Stromal cell of bone marrow (primary cell): ENCODE measurements at regions not wholly inside any gene's neighbourhood (a gene's known extent, or its start where the extent isn't known, plus 50 kb on each side); places are given as distances from the start of the nearest gene placed in this dataset.

Experiments used
- DNase-seq: peaks from one replicate; pipeline ENCODE4 v3.0.0-alpha.2; 2012; ENCODE audit warnings: low read depth

DNA sequence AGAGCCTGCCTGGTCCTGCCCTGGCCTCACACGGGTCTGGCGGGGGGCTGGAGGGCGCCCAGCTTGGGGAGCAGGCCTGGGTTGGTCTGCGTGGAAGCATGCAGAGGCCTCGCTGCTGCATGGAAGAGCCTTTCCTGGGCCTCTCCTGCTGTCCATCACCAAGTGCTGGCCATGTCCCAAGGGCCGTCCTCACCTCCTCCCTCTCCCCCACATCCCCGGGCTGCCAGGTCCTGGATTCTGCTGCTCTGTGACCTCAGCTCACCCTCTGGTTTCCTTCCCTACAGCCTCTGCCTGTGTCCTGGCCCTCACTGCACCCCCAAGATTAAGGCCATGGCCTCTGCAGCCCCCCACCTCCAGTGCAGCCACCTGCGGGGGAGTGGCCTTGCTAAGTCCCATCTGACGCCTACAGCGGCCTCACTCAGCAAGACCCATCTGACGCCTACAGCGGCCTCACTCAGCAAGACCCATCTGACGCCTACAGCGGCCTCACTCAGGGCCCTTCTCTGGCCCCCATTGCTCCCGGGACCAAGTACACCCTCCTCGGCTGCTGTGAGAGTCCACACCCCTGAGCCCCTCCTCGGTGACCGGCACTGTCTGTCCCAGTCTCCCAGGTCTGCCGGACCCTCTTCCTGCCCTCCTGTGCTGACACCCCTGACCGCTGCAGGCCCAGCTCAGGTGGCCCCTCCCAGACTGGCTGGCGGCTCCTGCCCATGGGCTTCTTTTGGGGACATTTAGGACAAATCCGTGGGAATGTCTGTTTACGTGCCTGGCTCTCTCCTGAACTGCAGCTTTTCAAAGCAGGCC, 119.5 kb upstream of the B3GAT1 start:
- no peak for DNase-seq

DNA sequence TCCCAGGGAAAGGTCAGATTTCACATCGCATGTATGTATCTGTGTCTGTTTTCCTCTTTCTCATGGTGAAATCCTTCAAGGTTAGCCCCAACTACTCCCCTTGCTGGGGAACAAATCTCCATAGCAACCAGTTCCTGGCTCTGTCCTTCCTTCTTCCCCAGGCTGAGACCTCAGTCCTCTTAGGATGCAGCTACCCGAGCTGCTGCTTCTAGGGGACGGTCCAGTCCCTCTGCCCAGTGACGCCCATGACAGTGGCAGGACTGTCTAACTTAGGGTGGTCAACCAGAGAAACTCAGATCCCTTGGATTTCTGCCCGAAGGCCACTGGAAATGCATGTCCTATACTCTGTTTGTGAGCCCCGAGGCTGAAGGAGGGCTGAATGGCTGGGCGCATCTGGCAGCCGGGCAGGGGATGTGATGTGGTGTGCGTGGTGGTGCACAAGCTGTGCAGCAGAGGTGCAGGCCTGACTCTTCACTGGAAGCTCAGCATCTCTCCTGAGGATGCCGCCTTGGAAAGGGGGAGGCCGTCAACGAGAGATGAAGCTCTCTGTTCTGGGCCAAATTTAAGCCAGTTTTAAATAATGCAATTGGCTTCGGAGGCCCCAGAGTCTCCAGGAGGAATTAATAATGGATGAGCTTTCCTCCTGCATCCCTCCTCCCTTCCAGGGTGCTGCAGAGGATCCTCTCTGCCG, 118.7 kb upstream of the B3GAT1 start:
- no peak for DNase-seq

DNA sequence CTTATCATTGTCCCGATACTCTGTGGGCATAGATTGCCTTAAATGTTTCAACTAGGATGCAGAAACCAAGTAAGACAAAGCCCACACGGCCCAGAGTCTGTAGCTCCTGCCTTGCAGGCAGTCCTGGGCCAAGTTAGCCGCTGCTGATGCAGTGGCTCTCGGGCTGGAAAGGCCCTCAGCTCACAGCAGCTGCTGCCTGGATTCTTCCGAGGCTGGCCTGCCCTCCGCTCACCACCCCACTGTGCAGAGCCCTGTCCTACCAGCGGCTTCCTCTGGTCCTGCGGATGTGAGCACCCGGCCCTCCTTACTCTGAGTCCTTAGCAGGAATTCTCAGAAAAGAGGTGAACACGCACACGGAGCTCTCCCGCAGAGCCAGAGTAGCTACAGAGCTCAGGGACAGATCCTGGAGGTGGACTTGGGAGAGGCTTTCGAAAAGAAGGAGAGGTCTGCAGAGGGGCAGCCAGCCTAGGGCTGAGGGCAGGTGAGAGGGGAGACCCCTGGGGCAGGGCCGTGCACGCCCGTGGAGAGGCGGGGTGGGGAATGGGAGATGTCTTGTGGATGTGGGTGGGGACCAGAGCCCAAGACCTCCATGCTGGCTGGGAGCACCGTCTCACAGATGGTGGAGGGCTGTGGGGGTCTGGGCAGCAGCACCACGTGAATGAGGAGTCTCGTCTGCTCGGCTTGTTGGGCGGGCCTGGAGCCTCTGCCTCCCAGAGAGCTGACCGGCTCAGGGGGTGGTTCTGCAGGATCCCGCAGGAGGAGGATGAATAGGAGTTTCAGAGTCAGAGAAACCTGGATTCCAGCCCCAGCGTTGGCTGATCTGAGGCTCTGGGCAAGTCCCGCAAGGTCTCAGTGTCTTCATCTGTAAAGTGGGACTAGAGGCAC, 117.4 kb upstream of the B3GAT1 start:
- no peak for DNase-seq

DNA sequence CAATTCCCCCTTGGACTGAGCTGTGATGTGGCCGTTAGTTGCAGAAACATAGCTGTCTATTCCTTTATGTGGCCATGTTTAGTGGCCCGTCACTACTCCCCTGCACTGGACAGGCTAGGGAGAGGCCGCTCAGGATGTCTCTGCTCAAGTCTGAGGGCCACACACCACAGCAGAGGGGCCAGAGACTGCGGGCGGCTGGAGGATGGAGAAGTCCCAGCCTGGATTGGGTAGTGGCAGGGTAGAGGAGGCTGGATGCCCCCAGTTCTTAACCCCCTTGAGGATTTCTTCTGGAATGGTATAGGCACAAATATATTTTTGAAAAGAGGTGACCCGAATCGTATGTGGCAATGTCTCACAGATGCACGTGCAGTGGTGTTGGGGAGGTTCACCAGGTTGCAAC, 116.4 kb upstream of the B3GAT1 start:
- no peak for DNase-seq

DNA sequence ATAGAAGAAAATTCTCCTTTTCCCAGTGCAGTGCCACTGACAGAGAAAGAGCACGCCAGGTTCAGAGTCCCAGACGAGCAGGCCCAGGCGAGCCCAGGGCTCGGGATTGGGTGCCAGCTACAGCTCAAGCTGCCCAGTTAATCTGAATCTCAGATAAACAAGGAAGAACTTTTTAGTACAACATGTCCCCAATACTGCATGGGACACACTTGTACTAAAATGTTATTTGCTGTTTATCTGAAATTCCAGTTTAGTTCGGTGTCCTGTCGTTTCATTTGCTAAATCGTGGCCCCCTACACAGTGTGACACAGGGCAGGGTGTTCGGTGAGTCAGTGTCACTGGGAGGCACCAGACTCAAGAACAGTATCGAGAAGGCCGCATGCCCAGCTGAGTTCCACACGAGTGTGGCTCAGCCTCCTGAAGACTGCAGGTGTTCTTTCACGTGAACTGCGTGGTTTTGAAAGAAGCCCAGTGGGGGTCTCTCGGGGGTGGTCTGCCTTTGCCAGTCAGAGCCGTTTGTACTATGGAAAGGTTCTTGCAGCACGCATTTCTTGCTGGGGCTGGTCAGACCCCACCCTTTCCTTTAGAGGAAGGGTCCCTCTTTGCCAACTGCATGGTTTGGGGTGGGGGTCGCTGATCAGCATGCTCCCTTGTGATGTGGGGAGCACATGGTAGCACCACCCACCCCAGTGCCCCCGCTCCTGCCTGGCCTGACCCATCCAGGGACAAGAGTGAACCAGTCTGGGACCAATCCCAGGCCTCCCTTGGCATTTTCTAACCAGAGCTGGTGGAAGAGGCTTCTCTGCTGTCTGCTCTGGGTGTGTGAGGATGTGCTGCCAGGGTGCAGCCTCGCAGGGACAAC, 115.6 kb upstream of the B3GAT1 start:
- DNase-seq: no peak

DNA sequence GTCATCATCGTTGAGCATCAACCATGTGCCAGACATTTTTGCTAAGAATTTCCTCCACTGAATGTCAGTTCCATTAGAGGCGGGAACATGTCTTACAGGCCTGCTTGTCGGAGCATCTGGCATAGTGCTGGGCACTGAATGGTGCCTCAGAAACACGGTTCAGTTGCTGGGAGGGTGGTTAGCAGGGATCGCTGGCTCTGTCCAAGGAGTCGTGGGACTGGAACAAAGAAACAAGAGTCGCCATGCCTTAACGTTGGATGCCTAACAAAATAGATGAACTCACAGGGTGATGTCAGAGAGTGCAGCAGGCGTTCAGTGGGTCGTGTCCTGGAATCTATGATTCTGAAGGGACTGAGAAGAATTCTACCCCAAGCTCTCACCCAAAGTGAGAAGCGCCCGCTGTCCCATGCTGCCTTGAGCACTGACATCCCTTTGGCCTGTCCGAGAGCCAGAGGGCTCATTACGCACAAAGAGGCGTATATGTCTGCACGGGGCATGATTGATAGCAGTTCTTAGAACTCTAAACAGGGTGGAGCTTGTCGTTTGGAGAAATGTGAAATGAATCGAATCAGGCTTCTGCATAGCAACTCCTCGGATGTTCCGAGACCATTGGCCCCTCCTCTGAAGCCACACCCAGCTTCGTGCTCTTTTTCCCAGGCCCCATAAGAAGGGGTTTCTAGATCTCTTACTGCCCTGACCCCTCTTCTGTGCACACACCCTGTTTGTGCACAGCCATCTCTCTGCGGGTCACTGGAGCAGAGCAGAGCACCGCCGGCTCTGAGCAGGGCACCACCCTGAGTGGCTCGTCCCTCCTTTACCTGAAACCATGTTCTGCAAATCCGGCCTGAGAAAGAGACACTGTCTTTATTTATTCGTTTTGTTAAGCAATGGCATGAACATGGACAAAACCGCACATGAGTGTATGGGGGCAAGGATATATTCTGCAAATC, 113.1 kb upstream of the B3GAT1 start:
- no peak for DNase-seq

DNA sequence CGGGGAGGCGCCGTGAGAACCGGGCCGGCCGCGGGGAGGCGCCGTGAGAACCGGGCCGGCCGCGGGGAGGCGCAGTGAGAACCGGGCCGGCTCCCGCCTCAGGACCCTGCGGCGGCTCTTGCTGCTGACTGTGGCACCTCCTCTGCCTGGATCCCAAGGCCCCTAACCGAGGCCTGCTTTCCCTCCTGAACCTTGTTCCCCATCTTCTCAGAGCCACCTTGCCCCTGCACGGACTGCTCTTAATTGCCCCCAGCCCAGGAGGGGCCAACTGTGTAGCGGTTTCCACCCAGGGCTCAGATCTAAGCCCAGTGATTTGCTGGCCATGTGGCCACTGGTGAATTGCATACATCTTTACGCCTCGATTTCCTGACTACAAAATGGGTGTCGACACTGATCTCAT, 112.2 kb upstream of the B3GAT1 start:
- DNase-seq: no peak

DNA sequence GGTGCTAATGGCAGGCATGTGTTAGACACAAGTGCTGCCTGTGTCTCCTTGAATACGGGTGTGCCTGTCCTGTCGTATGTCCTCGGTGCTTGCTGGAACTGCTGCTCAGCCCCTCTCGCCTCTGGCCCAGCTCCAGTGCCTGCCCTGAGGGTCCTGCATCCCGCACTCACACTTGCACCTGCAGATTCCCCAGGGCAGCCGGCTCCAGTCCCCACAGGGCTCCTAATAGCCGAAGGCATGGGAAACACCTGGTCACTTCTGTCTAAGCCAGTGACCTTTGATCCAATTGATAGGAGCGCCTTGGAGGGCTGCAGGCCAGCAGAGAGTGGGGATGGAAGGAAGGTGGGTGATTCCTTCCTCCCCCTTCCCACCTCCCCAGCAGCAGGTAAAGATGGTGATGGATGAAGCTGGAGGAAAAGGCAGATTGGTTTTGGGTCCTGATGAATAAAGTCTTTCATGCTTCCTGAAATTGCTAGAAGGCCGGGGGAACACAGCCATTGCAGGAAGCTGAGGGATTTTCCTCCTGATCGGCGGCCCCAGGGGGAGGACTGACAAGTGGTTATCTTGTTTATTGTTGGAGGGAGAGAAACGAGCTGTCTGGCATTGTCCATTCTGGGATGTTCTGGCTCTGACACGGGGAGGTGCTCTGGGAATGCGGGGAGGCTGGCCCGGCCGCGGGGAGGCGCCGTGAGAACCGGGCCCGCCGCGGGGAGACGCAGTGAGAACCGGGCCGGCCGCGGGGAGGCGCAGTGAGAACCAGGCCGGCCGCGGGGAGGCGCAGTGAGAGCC, 110.9 kb upstream of the B3GAT1 start:
- DNase-seq: no peak

DNA sequence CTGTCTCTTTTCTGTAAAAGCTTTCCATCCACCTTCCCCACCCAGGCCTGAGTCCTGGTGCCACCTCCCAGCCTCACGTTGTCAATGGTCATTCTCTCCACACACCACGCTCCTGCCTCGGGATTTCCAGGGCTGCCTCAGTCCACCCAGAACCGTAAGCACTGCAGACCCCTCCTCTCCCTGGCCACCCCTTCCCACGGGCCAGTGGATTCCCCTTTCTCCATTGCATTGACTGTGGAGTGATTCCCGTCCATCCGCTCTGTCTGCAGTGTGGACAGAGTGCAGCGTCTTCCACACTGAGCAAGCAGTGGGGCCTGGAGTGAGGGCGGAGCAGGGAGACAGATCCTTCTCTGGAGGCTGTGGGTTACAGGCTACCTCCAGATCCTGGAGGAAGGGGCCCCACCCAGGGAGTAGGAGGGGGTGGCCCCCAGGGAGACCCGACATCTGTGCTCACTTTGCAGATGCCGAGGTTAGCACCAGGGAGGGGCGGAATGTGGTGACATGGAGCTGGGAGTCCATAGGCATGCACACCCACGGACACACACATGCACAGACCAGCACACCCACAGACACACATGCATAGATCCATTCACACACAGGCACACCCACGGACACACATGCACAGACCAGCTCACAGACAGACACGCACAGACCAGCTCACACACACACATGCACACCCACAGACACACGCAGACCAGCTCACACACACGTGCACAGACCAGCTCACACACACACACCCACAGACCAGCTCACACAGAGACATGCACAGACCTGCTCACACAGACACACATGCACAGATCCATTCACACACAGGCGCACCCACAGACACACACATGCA, 109.6 kb upstream of the B3GAT1 start:
- no peak for DNase-seq

DNA sequence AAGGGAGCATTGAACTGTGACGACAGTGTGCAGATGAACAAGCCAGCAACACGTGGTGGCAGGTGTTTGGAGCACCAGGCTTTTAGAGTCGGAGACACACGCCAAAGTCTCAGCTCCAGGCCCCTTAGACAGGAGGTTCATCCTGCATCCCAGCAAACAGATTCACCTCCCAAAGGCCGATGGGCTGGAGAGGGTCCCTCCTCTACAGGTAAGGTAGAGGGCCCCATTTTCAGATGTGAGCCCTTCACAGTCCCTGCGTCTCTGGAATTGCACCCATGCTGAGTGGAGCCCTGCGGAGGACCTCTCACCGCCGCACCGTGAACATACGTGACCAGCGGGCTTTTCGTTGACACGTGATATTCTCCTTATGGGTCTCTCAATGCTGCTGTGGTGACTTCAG, 109.0 kb upstream of the B3GAT1 start:
- DNase-seq: no peak

DNA sequence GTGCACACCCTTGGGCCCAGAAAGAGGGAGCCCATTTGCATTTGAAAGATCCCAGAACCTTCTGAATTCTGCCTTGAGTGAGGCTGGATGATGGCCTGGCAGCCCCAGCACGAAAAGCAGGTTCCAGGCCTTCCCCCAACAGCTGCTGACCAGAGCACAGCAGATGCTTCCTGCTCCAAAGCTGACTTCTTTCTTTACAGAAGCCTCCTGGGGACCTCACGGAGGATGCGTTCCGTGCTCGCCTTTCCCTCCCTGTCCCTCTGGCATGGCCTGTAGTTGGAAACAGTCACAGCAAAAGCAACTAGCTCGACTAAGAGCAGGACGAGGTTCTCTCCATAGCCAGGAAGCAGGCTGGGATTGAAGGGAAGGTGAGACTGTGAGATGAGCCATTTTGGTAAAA, 107.7 kb upstream of the B3GAT1 start:
- DNase-seq: no peak

DNA sequence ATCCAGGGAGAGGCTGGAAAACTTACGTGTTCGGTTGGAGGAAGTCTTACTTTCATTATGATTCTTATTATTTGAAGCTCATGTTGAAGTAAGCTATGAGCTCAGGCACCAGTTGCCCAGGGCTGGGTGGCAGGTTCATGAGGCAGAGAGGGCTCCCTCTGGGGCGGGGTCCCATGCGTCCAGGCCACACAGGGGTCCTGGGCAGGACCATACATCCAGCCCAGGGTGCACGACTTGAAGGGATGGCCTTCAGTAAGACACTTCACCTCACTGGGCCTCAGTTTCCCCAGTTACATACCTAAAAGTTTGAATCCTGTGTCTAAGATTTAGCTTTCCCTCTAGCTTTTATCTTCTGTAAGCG, 107.3 kb upstream of the B3GAT1 start:
- DNase-seq: no peak

DNA sequence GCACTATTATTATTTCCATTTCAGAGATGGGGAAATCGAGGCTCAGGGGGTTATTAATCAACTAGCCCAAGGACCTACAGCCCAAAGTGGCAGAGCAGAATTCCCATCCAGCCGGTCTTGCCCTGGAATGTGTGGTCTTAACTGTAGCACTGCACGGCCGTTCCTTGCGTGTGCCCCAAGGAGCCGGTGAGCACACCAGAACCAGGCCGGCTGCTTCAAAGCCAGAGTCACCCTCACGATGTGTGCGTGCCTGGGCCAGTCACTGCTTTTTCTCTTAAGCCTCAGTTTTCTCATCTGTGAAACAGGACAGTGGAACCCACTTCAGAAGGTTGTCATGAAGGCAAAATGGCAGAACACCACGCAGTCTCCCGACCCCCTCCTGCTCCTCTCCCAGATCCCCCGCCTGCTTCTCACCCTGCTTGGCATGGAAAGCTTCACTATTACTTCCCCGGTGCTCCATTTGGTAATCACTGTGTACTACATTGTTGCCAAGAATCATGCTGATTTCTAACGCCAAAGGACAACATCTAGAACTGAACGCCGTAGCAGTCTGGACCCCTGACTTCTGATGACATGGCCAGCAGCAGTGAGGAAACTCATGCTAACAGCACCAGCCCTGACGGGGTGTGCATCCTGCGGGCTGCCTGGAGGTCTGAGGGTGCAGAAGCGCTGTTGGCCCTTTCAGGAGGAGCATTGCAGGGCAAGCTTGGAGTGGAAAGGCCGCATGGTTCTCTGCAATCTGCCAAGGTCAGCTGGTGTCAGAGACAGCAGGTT, 106.8 kb upstream of the B3GAT1 start:
- no peak for DNase-seq

DNA sequence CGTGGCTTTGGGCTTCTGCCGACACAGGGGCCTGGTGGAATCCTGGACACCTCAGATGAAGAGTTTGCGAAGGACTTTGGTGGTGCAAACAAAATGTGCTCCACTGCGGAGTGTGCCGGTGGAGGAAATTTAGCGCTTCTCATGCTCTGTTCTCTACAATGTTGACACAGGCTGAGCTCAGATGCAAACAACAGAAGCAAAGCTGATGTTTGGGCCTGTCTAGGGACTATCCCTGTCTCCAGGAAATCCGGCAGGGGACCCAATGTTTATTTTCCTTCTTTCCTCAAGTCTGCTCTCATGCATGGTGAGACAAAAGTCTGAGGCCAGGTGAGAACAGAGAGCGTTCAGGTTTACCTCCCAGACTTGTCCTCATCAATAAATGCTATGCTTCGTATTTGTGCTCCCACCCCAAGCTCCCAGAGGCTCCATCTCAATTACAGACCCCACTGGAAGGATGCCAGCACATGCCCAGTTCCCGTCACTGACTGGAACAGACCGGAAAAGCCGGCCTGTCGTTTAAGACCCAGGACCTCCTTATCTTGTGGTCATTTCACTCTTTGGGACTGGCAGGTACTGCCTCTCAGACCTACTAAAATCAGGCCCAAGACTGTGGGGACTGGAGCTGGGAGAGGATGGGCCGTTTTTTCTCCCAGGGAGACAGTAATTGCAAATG, 105.7 kb upstream of the B3GAT1 start:
- no peak for DNase-seq

DNA sequence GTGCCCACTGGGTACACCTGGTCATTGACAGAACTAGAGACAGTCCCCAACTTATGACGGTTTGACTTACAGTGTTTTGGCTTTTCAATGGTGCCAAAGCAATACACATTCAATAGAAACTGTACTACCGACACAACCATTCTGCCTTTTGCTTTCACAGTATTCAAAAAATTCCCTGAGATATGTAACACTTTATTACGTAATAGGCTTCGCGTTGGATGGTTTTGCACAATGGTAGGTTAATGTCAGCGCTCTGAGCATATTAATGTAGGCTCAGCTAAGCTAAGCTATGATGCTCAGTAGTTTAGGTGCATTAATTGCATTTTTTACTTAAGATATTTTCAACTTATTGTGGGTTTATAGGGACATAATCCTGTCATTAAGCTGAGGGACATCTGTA, 105.1 kb upstream of the B3GAT1 start:
- no peak for DNase-seq

DNA sequence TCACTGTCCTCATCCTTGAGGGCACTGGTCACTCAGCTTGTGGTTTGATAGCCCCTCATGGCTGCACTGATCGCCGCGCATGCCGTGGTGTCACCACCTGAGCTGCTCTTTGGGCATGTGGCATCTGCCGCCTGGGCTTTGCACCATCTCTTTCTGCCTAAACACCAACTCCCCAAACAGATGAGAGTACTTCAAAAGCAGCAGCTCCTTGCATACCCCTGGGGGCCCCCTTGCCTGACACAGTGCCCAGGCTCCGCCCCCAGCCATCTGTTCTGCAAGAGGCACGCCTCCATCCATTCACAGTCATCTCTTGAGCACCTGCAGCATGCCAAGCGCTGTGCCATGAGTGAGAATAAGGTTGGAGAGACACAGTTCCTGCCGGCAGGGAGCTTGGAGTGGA, 104.5 kb upstream of the B3GAT1 start:
- no peak for DNase-seq

DNA sequence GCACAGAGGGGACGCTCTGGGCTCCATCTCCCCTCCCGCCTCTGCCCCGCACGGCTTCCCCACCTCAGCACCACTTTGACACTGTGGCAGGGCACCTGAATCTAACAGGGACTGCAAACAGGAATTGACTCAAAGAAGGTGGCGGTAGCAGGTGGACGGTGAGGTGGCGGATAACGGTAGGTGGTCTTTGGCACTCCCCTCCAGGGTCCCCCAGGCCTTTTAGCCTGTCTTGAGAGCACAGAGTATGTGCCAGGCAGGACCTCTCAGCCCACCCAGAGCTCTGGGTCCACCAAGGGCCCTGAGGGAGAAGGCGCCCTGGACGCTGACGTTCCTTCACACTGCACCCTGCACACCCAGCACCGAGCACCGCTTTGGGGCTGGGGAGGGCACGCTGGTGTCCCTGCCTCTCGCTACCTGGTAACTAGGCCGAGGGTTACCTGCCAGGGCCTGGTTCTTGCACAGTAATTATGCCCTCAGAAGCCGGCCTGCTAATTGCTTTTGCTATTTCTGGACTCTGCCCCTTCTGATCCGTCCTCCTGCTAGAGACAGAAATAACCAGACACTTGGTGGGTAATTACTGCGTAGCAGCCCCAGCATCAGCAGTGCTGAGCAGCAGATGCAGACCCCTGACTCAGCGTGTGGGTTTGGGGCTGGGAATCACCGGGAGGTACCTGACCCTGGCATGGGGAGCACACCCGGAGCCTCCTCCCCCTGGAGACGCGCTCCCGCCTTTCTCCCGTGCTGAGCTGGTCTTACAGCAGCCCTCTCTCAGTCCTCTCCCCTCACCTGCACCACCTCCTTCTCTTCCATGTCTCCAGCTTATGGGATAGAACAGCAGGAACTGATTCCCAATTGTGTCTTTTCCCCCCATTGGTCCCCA, 103.3 kb upstream of the B3GAT1 start:
- DNase-seq: no peak
